HG03175 (cell line): ENCODE measurements at regions not wholly inside any gene's neighbourhood (a gene's known extent, or its start where the extent isn't known, plus 50 kb on each side); places are given as distances from the start of the nearest gene placed in this dataset.

ENCODE experiments used
- ATAC-seq: cut with Tn5 transposase; IDR thresholded peaks from one replicate; pipeline ENCODE4 v1.9.1; 2021; ENCODE audit warnings: mild to moderate bottlenecking, moderate library complexity; ENCODE audit not compliant: unreplicated experiment

GRCh38 chr15:46489276-46489675 is 854.4 kb downstream of the SQOR start:
- ATAC-seq: no peak

DNA sequence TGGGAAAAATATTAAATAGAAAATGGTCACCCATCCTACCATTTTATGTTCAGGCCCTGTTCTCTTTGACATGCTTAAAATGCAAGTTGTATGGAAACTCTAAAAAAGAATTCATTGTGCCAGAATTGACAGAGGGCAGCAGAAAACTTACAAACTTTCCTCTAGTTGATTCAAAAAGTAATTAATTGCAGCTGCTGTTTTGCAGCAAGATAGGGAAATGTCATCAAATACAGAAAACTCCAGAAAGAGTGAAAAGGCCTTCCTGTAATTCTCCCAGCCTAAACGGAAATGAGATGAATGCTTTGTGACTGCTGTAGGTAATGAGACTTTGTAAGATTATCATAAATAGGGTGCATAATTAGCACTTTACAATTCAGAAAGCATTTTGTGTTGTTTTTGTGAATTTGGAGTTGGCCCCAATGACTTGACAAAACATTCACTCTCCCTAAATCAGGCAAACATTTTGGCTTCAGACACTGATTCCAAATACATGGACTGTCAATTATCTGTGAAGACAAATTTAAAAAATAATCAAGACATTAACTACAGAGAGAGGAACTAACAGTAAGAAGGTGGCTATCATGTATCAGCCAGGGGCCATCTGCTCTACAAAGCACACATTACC is 861.8 kb downstream of the SQOR start:
- no peak for ATAC-seq

- no peak for ATAC-seq
Observed at GRCh38 chr15:46502667-46503066, 867.8 kb downstream of the SQOR start.

- ATAC-seq: no peak
Observed at GRCh38 chr15:46518381-46518780, 883.6 kb downstream of the SQOR start.

DNA sequence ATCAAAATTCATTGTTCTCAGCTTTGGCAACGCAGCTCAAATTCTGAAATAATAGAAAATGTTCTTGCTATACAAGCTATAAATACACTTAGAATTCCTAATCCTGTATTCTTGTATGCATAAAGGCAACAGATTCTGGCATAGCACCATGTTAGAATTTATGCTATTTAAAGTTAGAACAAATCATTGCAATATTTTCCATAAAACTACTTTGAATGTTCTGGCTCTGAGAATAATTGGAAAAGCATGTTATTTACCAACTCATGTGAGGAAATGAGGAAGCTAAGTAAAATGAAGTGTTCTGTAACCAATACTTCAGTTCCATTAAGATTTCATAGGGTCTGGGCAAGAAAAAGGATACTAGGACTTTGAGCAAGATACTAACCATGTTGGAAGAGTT is 888.9 kb downstream of the SQOR start:
- no peak for ATAC-seq

GRCh38 chr15:46525984-46526725 is 891.3 kb downstream of the SQOR start:
- ATAC-seq: no peak

DNA sequence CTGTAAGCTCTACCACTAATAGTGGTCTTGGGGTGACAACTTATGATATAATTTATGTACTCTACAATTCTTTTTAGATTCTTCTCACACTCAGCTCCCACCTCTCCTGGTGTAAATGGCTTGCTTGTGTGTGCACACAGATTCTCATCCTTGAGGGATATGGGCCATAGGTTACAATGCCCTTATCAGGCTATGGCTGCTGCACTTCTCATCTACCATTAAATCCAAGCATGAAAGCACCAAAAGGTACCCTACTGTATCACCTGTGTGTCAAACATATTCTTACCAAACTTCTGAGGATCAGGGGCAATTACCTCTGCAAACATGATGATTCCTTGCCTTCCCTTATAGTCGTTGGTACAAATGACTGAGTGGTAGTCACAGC is 891.9 kb downstream of the SQOR start:
- ATAC-seq: no peak

- ATAC-seq: no peak
Observed at GRCh38 chr15:46543626-46544025, 908.8 kb downstream of the SQOR start.

GRCh38 chr15:46548989-46549388 is 914.2 kb downstream of the SQOR start:
- ATAC-seq: no peak

- no peak for ATAC-seq
Observed at GRCh38 chr15:46552316-46552715, 917.5 kb downstream of the SQOR start.

- ATAC-seq: no peak
Observed at GRCh38 chr15:46555547-46555946, 920.7 kb downstream of the SQOR start.

DNA sequence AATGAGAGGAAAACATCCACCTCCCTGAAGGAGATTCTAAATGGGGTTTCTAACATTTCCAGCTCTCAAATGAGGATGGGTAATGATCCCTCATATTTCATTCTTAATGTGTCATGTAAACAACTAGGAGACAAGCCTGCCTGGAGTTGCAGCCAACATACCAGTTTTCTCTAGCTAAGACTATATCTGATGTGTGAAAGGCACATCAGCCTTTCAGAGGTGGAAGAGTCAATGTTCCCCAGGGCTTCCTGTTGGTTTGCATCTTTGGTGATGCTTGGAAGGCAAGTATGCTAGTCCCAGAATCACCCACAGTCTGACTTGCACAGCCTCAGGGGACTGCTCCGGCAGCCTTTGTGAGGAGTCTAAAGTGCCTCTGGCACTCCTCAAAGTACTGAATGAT is 921.2 kb downstream of the SQOR start:
- no peak for ATAC-seq

- no peak for ATAC-seq
Observed at GRCh38 chr15:46556559-46557379, 921.9 kb downstream of the SQOR start.

- no peak for ATAC-seq
Observed at GRCh38 chr15:46567968-46568367, 933.1 kb downstream of the SQOR start.

GRCh38 chr15:46569781-46570180 is 935.0 kb downstream of the SQOR start:
- ATAC-seq: no peak

- ATAC-seq: no peak
Observed at GRCh38 chr15:46576646-46577395, 942.0 kb downstream of the SQOR start.

DNA sequence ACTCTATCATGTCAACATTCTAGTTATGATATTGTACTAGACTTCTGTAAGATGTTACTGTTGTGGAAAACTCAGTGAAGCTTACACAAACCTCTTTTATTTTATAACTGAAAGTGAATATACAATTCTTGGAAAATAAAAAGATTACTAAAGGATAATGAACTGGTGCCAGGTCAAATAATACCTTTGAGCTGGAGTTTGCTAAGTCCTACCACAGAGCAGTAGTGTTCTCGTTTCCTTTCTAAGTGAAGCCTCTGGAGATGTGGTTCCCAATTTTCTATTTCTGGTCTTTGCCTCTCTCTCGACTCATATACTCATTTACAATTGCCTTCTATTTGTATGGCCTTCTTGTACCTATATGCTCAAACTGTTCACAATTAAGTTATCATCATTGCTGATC is 942.9 kb downstream of the SQOR start:
- no peak for ATAC-seq

DNA sequence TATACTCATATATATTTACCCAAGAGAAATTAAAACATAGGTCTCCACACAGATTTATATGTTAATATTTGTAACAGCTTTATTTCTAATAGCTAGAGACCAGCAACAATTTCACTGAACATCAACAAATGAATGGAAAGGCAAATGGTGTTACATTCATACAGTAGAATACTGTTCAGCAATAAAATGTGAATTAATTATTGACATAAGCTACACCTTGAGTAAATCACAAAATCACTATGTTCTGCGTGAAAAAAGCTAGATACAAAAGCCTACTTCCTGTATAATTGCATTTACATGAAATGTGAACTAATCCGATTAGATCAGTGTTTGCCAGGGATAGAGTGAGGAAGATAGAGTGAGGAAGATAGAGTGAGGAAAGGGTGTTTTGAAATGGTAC is 945.7 kb downstream of the SQOR start:
- ATAC-seq: no peak

DNA sequence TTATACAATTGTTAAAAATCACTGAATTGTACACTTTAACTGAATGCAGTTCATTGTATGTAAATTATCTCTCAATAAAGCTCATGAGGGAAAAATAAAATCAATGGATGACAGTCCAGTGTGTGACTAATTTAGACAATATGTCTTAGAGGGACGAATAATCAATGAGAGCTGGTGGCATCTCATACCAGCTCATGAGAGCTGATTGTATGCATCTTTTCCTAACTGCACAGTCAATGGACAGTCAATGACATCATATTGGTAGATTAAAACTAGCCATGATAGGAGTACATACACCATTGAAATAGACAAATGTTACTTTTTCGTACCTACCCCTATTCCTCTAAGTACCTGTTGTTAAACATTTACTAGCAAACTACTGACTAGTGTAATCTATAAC is 946.1 kb downstream of the SQOR start:
- no peak for ATAC-seq

DNA sequence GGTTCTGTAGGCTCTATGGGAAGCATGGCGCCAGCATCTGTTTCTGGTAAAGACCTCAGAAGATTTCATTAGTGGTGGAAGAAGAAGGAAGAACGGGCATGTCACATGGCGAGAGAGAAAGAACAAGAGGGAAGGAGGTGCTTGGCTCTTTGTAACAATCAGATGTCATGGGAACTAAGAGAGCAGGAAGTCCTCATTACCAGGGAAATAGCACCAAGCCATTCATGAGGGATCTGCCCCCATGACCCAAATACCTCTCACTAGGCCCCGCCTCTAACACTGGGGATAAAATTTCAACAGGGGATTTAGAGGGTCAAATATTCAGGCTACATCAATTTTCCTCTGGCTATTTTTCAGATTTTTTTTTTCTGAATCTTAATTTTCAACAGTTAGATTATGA is 954.3 kb downstream of the SQOR start:
- no peak for ATAC-seq

GRCh38 chr15:46591462-46591861 is 956.6 kb downstream of the SQOR start:
- ATAC-seq: no peak
